ENCODE measurements at regions not wholly inside any gene's neighbourhood (a gene's known extent, or its start where the extent isn't known, plus 50 kb on each side); places are given as distances from the start of the nearest gene placed in this dataset.
A peak's percentile ranks its signal among the peaks of the same experiment; 100 is the strongest.
"Not testable (repeated sequence)": the region's sequence is repeated elsewhere in the genome, so short reads cannot be mapped to it uniquely, and the experiment has no call there.

DNA sequence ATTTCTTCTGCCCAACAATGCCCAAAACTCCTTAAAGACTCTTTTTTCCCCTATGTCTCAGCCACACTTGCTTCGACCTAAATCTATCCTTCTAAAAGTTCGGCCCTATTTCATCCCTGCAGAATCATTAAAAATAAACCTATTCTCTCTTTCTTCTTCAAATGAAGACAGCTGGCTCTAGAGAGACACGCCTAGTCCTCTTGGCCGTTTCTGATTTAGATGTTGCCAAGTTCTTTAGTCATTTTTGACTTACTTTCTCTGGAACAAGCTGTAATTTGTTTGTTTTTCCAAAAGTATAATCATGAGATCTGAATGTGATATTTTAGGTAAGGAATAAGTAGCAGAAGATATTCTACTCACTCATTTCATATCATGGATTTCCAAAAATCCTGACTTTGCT lies 211.6 kb downstream of the CENPC start:
- DNase-seq (ENCODE audit: low read depth in 2 of 2, low spot score in 1 of 2), result no peak

DNA sequence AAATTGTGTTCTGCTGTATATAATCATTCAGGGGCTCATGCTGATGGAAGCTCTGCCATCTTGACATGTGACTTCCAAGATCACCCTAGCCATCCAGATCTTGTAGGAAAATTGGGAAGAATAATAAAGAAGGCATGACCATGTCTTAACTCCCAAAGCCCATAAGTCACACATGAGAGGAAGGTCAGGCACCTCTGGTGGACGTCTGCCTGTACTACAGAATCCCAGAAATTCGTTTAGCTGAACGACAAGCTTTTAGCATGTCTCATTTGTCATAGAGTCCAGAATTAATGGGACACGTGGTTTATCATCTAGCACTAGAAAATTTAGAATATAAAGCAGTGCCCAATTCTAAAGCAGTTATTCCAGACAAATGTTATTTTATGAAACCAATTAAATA lies 212.7 kb downstream of the CENPC start:
- no peak for DNase-seq (ENCODE audit: low read depth in 2 of 2, low spot score in 1 of 2)

DNA sequence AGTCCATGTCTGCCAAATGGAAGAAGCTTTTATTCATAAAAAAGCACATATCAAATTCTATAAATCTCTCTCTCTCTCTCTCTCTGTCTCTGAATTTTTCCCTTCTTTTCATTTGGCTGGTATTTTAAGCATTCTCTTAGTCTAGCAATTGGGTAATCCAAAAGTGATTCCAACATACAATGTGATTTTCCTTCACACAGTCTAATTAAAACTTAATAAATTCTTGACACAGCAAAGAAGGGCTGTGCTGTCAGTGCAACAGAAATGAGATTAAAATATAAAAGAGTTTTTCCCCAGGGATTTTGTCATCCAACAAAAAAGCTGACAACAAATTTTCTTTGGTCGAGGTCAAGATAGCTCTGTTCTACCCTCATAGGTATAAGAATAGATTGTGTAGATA lies 216.9 kb downstream of the CENPC start:
- no peak for DNase-seq (ENCODE audit: low read depth in 2 of 2, low spot score in 1 of 2)

DNA sequence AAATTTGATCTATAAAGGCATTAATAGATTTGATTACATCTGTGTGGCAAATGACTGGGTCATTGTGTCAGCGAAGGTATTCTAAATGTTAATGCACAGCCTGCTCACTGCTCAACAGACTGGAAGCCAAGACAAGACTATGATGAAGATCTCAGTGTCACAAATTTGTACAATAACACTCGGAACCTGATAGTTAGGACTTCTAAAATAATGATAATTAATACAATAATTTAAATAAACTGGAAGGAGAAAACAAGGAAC lies 217.4 kb downstream of the CENPC start:
- DNase-seq (ENCODE audit: low read depth in 2 of 2, low spot score in 1 of 2), result no peak

GRCh38 chr4:67327245-67328017 lies 217.9 kb downstream of the CENPC start:
- DNase-seq (ENCODE audit: low read depth in 2 of 2, low spot score in 1 of 2), result peak in 1 of 2 donors; percentile 1

GRCh38 chr4:67325791-67326190 lies 219.5 kb downstream of the CENPC start:
- DNase-seq (ENCODE audit: low read depth in 2 of 2, low spot score in 1 of 2), result no peak

- DNase-seq (ENCODE audit: low read depth in 2 of 2, low spot score in 1 of 2), result no peak
Measured at GRCh38 chr4:67320645-67321044, 224.7 kb downstream of the CENPC start.

DNA sequence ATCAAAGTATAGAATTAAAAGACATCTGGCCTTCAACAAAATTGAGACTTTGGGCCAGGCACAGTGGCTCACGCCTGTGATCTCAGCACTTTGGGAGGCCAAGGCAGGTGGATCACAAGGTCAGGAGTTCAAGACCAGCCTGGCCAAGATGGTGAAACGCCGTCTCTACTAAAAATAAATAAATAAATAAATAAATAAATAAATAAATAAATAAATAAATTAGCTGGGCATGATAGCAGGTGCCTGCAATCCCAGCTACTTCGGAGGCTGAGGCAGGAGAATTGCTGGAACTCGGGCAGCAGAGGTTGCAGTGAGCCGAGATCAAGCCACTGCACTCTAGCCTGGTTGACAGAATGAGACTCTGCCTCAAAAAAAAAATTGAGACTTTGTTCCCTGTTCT lies 225.7 kb downstream of the CENPC start:
- DNase-seq (ENCODE audit: low read depth in 2 of 2, low spot score in 1 of 2), result not testable (repeated sequence)

GRCh38 chr4:67300497-67301185 lies 244.7 kb downstream of the CENPC start:
- not testable (repeated sequence) for DNase-seq (ENCODE audit: low read depth in 2 of 2, low spot score in 1 of 2)

DNA sequence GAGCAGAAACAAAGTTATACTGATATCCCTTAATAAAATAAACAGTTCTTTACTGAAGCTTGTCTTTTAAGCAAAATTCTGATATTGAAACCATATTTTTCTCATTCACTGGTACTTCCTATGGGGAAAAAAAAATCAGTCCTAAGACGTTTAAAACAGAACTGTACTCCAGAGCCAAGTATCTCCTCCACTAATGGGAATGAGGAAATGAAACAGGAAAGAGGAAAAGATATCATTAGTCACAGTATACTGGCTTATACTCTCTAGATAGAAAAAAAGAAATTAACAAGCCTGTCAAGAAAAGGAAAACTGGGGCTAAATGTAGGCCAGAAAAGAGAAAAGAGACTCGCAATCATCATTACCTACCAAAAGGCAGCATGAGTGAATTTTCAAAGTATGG lies 252.7 kb downstream of the CENPC start:
- DNase-seq (ENCODE audit: low read depth in 2 of 2, low spot score in 1 of 2), result no peak

DNA sequence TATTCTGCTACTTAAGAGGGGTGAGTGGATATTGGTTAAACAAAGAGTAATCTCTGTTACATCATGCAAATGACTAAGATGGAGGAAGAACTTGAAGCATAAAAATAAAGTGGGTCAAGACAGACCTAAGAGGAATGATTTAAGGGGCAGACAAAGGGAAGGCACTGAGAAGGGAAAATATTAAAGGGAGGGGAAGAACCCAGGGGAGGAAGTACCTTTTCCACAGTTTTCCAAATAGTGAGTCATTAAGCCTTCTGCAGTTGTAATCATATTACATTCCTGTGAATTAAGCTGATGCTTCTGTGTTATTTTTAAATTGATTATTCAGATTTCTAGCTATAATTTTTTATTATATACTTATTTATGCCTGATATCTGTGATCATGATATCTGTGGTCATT lies 253.3 kb downstream of the CENPC start:
- DNase-seq (ENCODE audit: low read depth in 2 of 2, low spot score in 1 of 2), result no peak

DNA sequence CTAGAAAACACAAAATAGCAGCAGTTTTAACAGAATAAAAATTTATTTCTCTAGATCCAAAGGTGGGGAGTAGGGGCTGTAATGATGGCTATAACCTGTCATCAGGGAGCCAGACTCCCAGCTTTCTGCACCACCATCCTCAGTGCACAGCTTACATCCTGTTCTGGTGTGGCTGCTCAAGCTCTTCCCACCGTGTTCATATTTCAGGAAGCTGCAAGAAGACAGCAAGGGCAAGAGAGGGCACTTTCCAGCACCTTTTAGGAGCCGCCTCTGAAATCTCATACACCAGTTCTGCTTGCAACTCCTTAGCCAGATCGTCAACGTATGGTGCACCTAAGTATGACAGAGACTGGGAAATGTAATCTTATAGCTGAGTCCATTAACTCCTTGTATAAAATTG lies 253.7 kb downstream of the CENPC start:
- no peak for DNase-seq (ENCODE audit: low read depth in 2 of 2, low spot score in 1 of 2)

GRCh38 chr4:67288964-67289363 lies 256.3 kb downstream of the CENPC start:
- DNase-seq (ENCODE audit: low read depth in 2 of 2, low spot score in 1 of 2), result no peak

GRCh38 chr4:67286724-67287123 lies 258.6 kb downstream of the CENPC start:
- no peak for DNase-seq (ENCODE audit: low read depth in 2 of 2, low spot score in 1 of 2)

GRCh38 chr4:67282749-67283148 lies 262.6 kb downstream of the CENPC start:
- no peak for DNase-seq (ENCODE audit: low read depth in 2 of 2, low spot score in 1 of 2)

DNA sequence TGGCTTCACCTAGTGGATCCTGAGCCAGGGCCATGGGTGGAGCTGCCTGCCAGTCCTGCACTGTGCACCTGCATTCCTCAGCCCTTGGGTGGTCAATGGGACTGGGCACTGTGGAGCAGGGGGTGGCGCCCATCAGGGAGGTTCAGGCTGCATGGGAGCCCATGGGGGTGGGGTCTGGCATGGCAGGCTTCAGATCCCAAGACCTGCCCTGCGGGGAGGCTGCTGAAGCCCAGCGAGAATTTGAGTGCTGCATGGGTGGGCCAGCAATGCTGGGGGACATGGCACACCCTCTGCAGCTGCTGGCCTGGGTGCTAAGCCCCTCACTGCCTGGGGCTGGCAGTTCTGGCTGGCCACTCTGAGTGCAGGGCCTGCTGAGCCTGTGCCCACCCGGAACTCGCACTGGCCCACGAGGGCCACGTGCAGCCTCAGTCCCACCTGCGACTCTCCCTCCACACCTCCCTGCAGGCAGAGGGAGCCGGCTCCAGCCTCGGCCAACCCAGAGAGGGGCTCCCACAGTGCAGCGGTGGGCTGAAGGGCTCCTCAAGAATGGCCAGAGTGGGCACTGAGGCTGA lies 270.0 kb downstream of the CENPC start:
- no peak for DNase-seq (ENCODE audit: low read depth in 2 of 2, low spot score in 1 of 2)

DNA sequence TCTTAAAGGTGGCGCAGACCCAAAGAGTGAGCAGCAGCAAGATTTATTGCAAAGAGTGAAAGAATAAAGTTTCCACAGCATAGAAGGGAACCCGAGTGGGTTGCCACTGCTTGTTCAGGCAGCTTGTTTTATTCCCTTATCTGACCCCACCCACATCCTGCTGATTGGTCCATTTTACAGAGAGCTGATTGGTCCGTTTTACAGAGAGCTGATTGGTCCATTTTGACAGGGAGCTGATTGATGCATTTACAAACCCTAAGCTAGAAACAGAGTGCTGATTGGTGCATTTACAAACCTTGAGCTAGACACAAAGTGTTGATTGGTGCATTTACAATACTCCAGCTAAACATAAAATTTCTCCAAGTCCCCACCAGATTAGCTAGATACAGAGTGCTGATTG lies 270.6 kb downstream of the CENPC start:
- not testable (repeated sequence) for DNase-seq (ENCODE audit: low read depth in 2 of 2, low spot score in 1 of 2)

DNA sequence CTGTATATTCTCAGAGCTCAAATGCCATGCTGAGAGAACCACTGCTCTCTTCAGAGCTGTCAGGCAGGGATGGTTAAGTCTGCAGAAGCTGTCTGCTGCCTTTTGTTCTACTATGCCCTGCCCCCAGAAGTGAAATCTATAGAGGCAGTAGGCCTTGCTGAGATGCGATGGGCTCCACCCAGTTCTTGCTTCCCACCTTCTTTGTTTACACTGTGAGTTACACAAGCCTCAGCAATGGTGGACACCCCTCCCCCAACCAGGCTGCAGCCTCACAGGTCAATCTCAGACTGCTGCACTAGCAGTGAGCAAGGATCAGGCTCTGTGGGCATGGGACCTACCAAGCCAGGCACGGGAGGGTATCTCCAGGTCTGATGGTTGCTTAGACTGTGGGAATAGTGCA lies 271.6 kb downstream of the CENPC start:
- no peak for DNase-seq (ENCODE audit: low read depth in 2 of 2, low spot score in 1 of 2)

DNA sequence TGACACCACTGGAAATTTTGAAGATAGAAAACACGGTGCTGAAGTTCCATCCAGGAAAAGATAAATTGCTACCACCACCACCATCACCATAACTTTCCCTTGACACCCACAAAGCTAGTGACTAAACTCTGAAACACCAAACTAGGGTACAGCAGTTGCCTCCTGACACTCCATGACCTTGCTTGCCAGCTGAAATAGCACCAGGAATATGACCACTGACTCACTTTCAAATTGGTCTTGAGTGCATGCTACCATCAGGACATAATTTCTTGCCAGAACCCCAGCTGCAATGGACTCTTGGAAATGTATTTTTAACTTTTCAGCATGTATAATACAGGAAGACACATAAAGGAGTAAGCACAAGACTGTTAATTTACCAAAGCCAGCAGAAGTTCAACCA lies 283.3 kb downstream of the CENPC start:
- DNase-seq (ENCODE audit: low read depth in 2 of 2, low spot score in 1 of 2), result no peak

- DNase-seq (ENCODE audit: low read depth in 2 of 2, low spot score in 1 of 2), result no peak
Measured at GRCh38 chr4:67256388-67257043, 288.8 kb downstream of the CENPC start.

DNA sequence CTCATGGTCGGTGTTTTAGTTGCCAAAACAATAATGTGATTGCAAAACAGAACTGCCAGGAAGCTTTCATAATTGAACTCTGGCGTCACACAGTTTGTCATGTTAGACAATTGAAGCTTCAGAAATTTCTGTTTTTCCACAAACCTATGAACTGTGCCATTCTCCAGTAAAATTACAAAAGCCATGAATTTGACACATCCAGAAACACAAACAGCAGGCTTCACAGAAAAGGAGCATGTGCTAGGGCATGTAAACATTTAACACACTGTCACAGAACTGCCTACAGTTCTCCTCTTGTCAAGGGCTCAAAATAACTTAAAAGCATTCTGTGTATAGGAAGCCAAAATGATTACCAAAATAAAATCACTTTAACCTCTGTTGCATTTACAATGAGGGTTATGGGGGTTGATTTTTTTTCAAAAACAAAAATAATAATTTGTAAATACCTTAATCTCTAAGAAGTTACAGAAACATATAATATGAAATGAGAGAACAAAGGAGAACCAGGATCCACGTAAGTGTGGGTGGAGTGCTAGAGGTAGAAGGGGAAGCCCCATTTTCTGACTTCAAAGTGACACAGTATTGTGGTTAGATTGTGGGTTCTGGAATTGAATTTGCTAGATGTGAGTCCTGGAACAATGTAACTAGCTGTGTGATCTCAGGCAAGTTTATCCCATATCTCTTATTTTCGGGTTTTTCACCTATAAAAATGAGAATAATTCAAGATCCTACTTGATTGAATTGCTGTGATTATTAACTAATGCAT lies 295.0 kb downstream of the CENPC start:
- DNase-seq (ENCODE audit: low read depth in 2 of 2, low spot score in 1 of 2), result no peak
